ENCODE measurements at regions not wholly inside any gene's neighbourhood (a gene's known extent, or its start where the extent isn't known, plus 50 kb on each side); places are given as distances from the start of the nearest gene placed in this dataset.
"Not testable (repeated sequence)": the region's sequence is repeated elsewhere in the genome, so short reads cannot be mapped to it uniquely, and the experiment has no call there.

DNA sequence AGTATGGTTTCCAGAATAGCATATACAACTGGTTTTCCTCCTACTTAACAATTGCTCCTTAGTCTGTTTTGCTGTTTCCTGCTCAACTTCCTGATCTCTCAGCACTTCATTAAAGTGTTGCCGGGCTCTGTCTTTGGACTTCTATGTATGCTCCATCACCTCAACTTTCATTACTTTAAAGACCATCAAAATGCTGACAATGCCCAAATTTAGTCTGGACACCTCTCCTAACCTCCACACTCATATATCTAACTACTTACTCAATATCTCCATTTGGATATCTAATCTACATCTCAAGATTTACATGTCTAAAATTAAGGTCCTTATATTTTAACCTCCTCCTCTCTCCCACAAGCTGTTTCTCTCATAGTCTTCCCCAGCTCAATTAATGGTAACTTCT, 54.4 kb upstream of the LGR5 start:
- no peak for DNase-seq (ENCODE audit: low spot score)

- not testable (repeated sequence) for DNase-seq (ENCODE audit: low spot score)
These were observed 62.8 kb upstream of the LGR5 start for GRCh38 chr12:71376711-71377355.

- peak; percentile 19 for DNase-seq (ENCODE audit: low spot score)
These were observed 68.5 kb upstream of the LGR5 start for GRCh38 chr12:71371122-71371521.

GRCh38 chr12:71360013-71360412, 79.6 kb upstream of the LGR5 start:
- no peak for DNase-seq (ENCODE audit: low spot score)

DNA sequence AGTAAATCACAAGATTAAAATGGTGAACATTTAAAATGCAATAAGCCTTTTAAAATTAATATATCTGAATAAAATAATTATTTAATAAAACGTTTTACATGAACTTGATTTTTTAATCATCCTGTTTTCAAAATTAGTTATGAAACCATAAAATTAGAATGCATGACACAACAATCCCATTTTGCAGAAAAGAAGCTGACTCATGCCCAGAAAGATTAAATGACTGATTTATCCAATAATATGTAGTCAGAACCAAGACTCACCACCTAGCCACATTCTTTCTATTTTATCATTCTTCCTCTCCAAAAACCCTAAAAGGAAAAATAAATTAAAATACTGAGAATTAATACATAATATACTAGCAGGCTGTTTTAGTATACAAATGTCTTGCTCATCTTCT, 83.0 kb upstream of the LGR5 start:
- no peak for DNase-seq (ENCODE audit: low spot score)

DNA sequence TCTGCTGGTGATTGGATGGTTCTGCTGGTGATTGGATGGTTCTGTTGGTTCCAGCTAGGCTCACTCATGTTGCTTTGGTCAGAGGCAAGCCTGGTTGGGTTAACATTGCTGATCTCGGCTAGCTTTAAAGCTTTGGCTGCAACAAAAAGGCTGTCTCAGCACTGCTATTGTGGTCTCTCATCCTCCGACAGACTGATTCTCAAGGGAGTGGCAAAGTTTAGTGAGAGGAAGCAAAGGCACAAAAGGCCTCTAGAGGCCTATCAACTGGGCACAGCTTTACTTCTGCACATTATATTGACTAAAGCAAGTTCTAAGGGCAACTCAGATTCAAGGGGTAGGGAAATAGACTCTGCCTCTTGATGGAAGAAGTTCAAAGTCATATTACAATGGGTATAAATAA, 84.7 kb upstream of the LGR5 start:
- DNase-seq (ENCODE audit: low spot score) = no peak

DNA sequence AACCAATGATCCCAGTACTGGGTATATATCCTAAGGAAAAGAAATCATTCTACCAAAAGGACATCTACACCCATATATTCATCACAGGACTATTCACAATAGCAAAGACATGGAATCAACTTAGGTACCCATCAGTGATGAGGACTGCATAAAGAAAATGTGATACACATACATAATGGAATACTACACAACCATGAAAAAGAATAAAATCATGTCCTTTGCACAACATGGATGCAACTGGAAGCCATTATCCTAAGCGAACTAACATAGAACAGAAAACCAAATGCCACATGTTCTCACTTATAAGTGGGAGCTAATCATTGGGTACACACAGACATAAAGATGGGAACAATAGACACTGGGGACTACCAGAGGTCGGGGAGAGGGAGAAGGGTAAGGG, 86.0 kb upstream of the LGR5 start:
- no peak for DNase-seq (ENCODE audit: low spot score)

GRCh38 chr12:71349950-71350349, 89.6 kb upstream of the LGR5 start:
- DNase-seq (ENCODE audit: low spot score) = no peak

- DNase-seq (ENCODE audit: low spot score) = no peak
These were observed 100.7 kb upstream of the LGR5 start for GRCh38 chr12:71338933-71339332.

DNA sequence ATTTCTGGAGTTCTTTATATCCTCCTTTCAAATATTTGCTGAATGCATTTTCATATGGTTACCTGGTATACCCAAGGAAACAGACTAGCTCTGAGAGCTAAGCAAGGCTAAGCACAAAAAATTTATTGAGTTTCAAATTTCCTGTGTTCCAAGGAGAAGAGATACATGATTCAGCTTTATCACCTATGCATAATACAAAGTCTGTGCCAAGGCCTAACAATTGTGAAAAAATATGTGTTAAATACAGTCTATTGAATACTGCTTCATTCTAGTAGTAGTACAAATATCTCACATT, 103.7 kb upstream of the LGR5 start:
- no peak for DNase-seq (ENCODE audit: low spot score)

DNA sequence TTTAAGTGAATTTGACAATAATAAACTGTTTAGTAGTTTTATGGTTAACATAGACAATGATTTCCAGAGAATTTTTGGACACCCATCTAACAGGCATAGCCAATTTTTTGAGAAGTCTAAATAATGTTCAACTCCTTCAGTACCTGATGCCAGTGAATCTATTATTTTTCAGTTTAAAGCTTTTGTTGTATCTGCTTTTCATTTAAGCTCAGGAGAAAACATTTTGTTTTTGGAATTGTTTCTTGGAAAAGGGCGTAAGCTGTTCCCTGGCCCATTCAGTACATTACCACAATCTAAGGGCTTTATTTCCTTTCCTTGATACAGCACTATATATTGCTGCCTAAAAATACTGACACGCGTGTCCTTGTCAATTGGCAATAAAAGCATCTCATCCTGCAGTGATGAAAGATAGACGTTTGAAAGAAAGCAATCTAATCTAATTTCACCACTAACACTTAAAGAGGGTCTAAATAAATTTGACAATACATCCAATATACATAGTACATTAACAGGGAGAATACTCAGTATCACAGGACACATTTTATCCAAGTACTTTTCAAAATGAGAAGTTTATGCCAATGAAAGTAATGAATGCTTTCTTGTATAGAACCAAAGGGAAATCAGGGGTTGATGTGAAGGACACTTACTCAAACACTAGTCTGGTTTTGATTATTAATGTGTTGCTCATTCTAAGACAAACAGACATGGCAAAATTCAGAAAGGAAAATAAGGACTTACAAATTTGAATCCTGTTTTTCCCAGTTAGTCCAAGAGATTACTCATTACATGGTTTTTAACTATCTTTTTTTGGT, 104.2 kb upstream of the LGR5 start:
- DNase-seq (ENCODE audit: low spot score) = no peak

DNA sequence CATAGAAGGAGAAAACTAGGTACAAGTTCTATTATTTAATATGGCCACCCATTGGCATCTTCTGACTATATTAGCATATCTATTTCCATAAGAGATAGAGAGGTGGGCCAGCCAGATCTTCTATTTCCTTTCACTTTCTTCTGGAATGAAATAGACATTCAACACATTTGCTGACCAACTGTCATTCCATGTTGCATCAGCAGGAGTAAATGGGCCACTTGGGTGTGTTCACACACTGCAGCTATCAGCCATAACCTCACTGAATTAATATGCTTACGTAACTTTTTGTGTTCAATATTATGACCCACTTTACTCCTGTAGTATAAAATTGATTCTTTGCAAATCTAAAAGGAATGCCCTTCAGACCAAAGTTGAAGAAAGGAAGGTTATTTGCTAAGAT, 106.2 kb upstream of the LGR5 start:
- no peak for DNase-seq (ENCODE audit: low spot score)

DNA sequence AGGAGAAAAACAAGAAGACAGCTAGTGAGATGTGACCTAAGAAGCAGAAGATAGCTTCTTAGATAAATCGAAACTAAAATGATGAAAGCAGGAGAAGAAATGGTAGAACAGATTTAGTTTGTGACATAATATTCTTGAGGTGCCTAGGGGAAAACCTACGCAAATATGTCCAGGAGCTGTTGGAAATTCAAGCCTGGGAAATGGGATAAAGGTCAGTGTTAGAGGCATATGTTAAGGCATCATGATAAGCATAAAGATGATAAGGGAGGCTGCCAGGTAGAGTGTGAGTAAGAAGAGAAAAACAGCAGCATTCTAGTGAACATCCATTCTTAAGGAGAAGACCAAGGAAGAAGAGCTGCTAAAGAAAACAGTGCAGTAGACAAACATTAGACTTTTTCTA, 109.6 kb upstream of the LGR5 start:
- DNase-seq (ENCODE audit: low spot score) = no peak

- DNase-seq (ENCODE audit: low spot score) = no peak
These were observed 118.1 kb upstream of the LGR5 start for GRCh38 chr12:71321531-71321930.

DNA sequence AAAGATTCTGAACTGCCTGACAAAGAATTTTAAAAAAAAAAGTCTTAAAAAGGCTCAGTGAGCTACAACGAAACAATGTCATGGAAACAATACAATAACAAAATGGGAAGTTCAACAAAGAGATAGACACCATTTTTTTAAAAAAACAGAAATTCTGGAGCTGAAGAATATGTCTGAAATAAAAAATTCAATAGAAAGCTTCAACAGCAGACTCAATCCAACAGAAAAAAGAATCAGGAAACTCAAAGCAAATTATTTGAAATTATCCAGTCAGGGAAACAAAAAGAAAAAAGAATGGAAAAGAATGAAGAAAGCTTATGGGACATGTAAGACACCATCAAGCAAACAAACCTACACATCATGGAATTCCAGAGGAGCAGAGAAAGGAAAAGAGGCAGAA, 118.5 kb upstream of the LGR5 start:
- no peak for DNase-seq (ENCODE audit: low spot score)

DNA sequence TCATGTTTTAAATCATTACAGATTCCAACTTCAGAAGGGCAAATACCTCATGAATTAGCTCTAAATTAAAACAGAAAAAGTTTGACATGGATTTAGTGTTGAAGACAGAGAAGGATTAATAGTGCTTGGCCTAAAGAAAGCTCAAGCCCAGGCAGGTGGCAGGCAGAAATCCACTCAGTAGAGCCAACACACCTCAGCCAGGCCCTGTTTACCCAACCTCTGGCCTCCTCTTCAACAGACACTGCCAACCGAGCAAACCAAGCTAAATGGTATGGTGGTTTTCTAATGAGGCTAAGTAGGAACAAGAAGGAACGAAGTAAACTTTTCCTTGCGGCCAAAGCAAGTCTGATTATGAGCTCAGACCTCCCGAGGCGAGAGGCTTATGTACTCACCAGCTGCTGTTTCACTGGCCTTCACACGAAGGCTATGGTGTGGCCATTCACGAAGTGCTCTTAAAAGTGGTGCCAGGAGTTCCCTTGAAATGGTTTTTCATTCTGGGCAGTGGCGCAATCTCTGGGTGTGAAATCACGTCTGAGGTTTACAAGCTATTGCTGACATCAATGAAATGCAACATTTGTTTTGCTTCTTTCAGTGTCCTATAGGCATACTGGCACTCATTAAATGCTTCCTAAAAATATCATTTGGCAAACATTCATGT, 124.1 kb upstream of the LGR5 start:
- no peak for DNase-seq (ENCODE audit: low spot score)

GRCh38 chr12:71312768-71313403, 126.7 kb upstream of the LGR5 start:
- no peak for DNase-seq (ENCODE audit: low spot score)

DNA sequence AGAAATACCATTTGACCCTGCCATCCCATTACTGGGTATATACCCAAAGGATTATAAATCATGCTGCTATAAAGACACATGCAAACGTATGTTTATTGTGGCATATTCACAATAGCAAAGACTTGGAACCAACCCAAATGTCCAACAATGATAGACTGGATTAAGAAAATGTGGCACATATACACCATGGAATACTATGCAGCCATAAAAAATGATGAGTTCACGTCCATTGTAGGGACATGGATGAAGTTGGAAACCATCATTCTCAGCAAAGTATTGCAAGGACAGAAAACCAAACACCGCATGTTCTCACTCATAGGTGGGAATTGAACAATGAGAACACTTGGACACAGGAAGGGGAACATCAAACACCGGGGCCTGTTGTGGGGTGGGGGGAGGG, 128.0 kb upstream of the LGR5 start:
- not testable (repeated sequence) for DNase-seq (ENCODE audit: low spot score)

- no peak for DNase-seq (ENCODE audit: low spot score)
These were observed 132.8 kb upstream of the LGR5 start for GRCh38 chr12:71306808-71307207.

DNA sequence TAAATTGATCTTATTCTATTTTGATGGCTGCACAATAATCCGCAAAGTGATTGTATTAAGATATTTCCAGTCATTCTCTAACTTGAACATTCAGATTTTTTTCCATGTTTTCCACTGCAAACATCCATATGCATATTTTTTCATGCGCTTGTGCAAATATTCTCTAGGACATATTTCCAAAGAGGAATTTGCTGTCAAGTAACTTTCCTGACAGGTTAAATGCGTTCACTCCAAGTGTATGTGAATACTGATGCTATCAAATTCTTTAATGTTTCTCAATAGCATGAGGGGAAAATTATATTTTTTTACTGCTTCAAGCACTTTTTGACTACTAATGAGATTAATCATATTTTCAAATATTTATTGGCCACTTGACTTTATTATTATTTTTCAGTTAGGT, 135.3 kb upstream of the LGR5 start:
- DNase-seq (ENCODE audit: low spot score) = no peak

- no peak for DNase-seq (ENCODE audit: low spot score)
These were observed 136.4 kb upstream of the LGR5 start for GRCh38 chr12:71303199-71303598.

DNA sequence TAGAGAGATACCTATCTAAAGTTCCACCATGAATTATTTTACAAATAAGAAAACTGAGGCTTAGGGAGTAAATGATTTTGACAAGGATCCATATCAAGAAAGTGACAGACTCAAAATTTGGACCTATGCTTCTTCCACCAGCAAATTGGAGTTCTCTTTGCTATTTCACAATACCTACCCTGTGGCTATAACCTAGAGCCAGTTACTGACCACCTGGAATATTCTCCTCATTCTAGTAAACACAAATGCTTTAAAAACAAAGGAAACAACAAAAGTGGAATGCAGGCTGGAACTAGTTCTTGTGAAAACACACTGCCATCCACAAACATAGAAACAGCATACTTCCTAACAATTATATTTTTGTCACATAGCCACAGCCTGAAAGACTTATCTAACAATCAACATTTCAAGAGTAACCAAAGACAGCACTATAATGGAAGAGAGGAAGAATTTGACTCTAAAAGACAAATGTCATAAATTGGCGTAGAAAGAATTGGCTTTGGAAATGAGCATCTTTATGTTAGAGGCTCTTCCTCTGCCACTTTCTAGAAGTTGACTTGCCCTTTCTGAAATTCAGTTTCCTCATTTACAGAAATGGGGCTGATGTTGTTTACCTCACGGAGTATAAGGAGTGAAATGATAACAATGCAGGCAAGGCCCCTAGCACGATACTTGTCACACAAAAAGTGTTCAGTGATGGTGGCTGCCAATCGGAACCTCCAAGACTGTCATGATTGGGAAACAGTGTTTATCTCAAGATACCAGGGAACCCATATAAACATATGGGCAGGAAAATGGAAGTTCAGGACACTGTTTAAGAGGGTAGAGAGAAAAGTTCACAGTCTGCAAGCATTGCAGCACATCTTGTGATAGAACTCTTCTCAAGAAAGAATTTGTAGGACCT, 138.6 kb upstream of the LGR5 start:
- no peak for DNase-seq (ENCODE audit: low spot score)

Data from NAMALWA (cell line).